ENCODE measurements at regions not wholly inside any gene's neighbourhood (a gene's known extent, or its start where the extent isn't known, plus 50 kb on each side); places are given as distances from the start of the nearest gene placed in this dataset.

DNA sequence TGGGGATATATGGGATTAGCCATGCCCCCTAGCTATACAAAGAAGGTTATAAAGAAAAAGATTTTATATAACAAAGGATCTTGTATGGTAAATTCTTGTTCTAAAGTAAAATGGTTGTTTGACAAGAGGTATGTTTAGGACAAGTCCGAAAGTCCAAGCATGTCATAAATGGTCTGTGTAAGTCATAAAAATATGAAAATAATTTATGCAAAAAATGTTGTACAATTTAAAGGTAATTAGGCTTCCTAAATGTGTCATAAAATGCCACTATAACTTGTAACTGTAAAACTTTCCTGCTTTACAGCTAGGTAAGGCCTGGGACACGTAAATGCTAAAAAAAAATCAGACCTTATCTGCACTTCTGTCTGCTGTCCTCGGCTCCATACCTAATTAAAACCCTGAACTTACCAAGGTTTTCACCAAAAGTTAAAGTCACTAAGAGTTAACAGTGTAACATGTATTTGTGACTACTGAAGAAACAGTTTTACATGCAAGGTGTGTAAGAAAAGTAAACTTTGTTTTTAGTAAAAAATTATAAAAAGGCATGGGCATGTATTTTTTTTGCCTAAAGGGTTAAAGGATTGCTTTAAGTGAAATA is 110.0 kb upstream of the RESF1 start (continued):
- TF ChIP-seq CUX1 (CRISPR knock-in tag; IDR thresholded peaks at IDR 0.05) (no peak), ZNF699 (CRISPR knock-in tag; IDR thresholded peaks at IDR 0.05; ENCODE audit: insufficient replicate concordance) (no peak), TARDBP (IDR thresholded peaks at IDR 0.05) (no peak), ZNF76 (CRISPR knock-in tag; IDR thresholded peaks at IDR 0.05; ENCODE audit: borderline replicate concordance) (no peak), MEIS2 (IDR thresholded peaks at IDR 0.05; ENCODE audit: partially characterized antibody) (no peak), ZNF780A (CRISPR knock-in tag; IDR thresholded peaks at IDR 0.05) (no peak), RNF2 (IDR thresholded peaks at IDR 0.05) (no peak), KLF10 (CRISPR knock-in tag; IDR thresholded peaks at IDR 0.05) (no peak), PRDM10 (IDR thresholded peaks at IDR 0.05; ENCODE audit: partially characterized antibody) (no peak), PYGO2 (tag; IDR thresholded peaks at IDR 0.05) (no peak), MTA2 (IDR thresholded peaks at IDR 0.05; ENCODE audit: low read depth) (no peak), POLR2AphosphoS2 (IDR thresholded peaks at IDR 0.05; ENCODE audit: low read length) (no peak), LCOR (CRISPR knock-in tag; IDR thresholded peaks at IDR 0.05) (no peak), MIER1 (IDR thresholded peaks at IDR 0.05; ENCODE audit: low read depth) (no peak)
- TF ChIP-seq, protein P1, sequence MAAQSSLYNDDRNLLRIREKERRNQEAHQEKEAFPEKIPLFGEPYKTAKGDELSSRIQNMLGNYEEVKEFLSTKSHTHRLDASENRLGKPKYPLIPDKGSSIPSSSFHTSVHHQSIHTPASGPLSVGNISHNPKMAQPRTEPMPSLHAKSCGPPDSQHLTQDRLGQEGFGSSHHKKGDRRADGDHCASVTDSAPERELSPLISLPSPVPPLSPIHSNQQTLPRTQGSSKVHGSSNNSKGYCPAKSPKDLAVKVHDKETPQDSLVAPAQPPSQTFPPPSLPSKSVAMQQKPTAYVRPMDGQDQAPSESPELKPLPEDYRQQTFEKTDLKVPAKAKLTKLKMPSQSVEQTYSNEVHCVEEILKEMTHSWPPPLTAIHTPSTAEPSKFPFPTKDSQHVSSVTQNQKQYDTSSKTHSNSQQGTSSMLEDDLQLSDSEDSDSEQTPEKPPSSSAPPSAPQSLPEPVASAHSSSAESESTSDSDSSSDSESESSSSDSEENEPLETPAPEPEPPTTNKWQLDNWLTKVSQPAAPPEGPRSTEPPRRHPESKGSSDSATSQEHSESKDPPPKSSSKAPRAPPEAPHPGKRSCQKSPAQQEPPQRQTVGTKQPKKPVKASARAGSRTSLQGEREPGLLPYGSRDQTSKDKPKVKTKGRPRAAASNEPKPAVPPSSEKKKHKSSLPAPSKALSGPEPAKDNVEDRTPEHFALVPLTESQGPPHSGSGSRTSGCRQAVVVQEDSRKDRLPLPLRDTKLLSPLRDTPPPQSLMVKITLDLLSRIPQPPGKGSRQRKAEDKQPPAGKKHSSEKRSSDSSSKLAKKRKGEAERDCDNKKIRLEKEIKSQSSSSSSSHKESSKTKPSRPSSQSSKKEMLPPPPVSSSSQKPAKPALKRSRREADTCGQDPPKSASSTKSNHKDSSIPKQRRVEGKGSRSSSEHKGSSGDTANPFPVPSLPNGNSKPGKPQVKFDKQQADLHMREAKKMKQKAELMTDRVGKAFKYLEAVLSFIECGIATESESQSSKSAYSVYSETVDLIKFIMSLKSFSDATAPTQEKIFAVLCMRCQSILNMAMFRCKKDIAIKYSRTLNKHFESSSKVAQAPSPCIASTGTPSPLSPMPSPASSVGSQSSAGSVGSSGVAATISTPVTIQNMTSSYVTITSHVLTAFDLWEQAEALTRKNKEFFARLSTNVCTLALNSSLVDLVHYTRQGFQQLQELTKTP (IDR thresholded peaks at IDR 0.05; ENCODE audit: low read depth in 1 of 2, partially characterized antibody in 2 of 2): no peak

Measured in K562 (cell line).